HG02840 (cell line): ENCODE measurements at regions not wholly inside any gene's neighbourhood (a gene's known extent, or its start where the extent isn't known, plus 50 kb on each side); places are given as distances from the start of the nearest gene placed in this dataset.

ENCODE experiments used
- ATAC-seq: cut with Tn5 transposase; IDR thresholded peaks from one replicate; pipeline ENCODE4 v1.9.1; 2021; ENCODE audit warnings: mild to moderate bottlenecking, moderate library complexity, moderate number of reproducible peaks; ENCODE audit not compliant: unreplicated experiment, low FRiP score

- ATAC-seq, result no peak
Measured at GRCh38 chr5:124161266-124161665, 585.2 kb downstream of the ZNF608 start.

GRCh38 chr5:124160265-124160664 is 586.2 kb downstream of the ZNF608 start:
- ATAC-seq, result no peak

GRCh38 chr5:124157320-124157719 is 589.1 kb downstream of the ZNF608 start:
- ATAC-seq, result no peak

- ATAC-seq, result no peak
Measured at GRCh38 chr5:124156415-124156996, 589.9 kb downstream of the ZNF608 start.

- no peak for ATAC-seq
Measured at GRCh38 chr5:124154714-124155113, 591.7 kb downstream of the ZNF608 start.

- ATAC-seq, result no peak
Measured at GRCh38 chr5:124153588-124153987, 592.9 kb downstream of the ZNF608 start.

- no peak for ATAC-seq
Measured at GRCh38 chr5:124148574-124148973, 597.9 kb downstream of the ZNF608 start.

- ATAC-seq, result no peak
Measured at GRCh38 chr5:124140060-124140459, 606.4 kb downstream of the ZNF608 start.

GRCh38 chr5:124139477-124139876 is 607.0 kb downstream of the ZNF608 start:
- no peak for ATAC-seq

- no peak for ATAC-seq
Measured at GRCh38 chr5:124136609-124137008, 609.8 kb downstream of the ZNF608 start.

- ATAC-seq, result no peak
Measured at GRCh38 chr5:124134941-124135340, 611.5 kb downstream of the ZNF608 start.

- ATAC-seq, result no peak
Measured at GRCh38 chr5:124133406-124133805, 613.0 kb downstream of the ZNF608 start.

GRCh38 chr5:124132843-124133242 is 613.6 kb downstream of the ZNF608 start:
- ATAC-seq, result no peak

- no peak for ATAC-seq
Measured at GRCh38 chr5:124131466-124131865, 615.0 kb downstream of the ZNF608 start.

- no peak for ATAC-seq
Measured at GRCh38 chr5:124130816-124131215, 615.6 kb downstream of the ZNF608 start.

GRCh38 chr5:124128867-124129266 is 616.9 kb downstream of the CSNK1G3 start:
- ATAC-seq, result no peak

- no peak for ATAC-seq
Measured at GRCh38 chr5:124126504-124127217, 614.7 kb downstream of the CSNK1G3 start.

GRCh38 chr5:124124711-124125229 is 612.8 kb downstream of the CSNK1G3 start:
- ATAC-seq, result no peak

- no peak for ATAC-seq
Measured at GRCh38 chr5:124121198-124121597, 609.2 kb downstream of the CSNK1G3 start.

GRCh38 chr5:124114911-124115310 is 602.9 kb downstream of the CSNK1G3 start:
- ATAC-seq, result no peak

GRCh38 chr5:124111886-124112285 is 599.9 kb downstream of the CSNK1G3 start:
- ATAC-seq, result no peak

GRCh38 chr5:124110942-124111341 is 599.0 kb downstream of the CSNK1G3 start:
- ATAC-seq, result no peak
